ENCODE measurements at regions not wholly inside any gene's neighbourhood (a gene's known extent, or its start where the extent isn't known, plus 50 kb on each side); places are given as distances from the start of the nearest gene placed in this dataset.
"Not testable (repeated sequence)": the region's sequence is repeated elsewhere in the genome, so short reads cannot be mapped to it uniquely, and the experiment has no call there.

GRCh38 chr10:63848871-63849270 is 327.7 kb downstream of the REEP3 start:
- not testable (repeated sequence) for DNase-seq (ENCODE audit: low read depth)

- no peak for DNase-seq (ENCODE audit: low read depth)
Observed at GRCh38 chr10:63862860-63863259, 341.7 kb downstream of the REEP3 start.

GRCh38 chr10:63865210-63865609 is 344.0 kb downstream of the REEP3 start:
- DNase-seq (ENCODE audit: low read depth): no peak

GRCh38 chr10:63866075-63866746 is 345.0 kb downstream of the REEP3 start:
- peak; percentile 27 for DNase-seq (ENCODE audit: low read depth)

- DNase-seq (ENCODE audit: low read depth): no peak
Observed at GRCh38 chr10:63866747-63867140, 345.5 kb downstream of the REEP3 start.

- no peak for DNase-seq (ENCODE audit: low read depth)
Observed at GRCh38 chr10:63878428-63878827, 357.2 kb downstream of the REEP3 start.

- DNase-seq (ENCODE audit: low read depth): no peak
Observed at GRCh38 chr10:63883861-63884260, 362.7 kb downstream of the REEP3 start.

GRCh38 chr10:63884426-63884825 is 363.2 kb downstream of the REEP3 start:
- no peak for DNase-seq (ENCODE audit: low read depth)

GRCh38 chr10:63885156-63885555 is 364.0 kb downstream of the REEP3 start:
- DNase-seq (ENCODE audit: low read depth): no peak

- no peak for DNase-seq (ENCODE audit: low read depth)
Observed at GRCh38 chr10:63886281-63887022, 365.3 kb downstream of the REEP3 start.

- DNase-seq (ENCODE audit: low read depth): no peak
Observed at GRCh38 chr10:63887023-63887589, 365.9 kb downstream of the REEP3 start.

- DNase-seq (ENCODE audit: low read depth): no peak
Observed at GRCh38 chr10:63887600-63888370, 366.6 kb downstream of the REEP3 start.

- DNase-seq (ENCODE audit: low read depth): no peak
Observed at GRCh38 chr10:63889803-63890202, 368.6 kb downstream of the REEP3 start.

- no peak for DNase-seq (ENCODE audit: low read depth)
Observed at GRCh38 chr10:63896992-63897391, 375.8 kb downstream of the REEP3 start.

GRCh38 chr10:63899673-63900300 is 378.6 kb downstream of the REEP3 start:
- DNase-seq (ENCODE audit: low read depth): no peak

GRCh38 chr10:63901228-63901627 is 380.0 kb downstream of the REEP3 start:
- DNase-seq (ENCODE audit: low read depth): no peak

GRCh38 chr10:63901881-63902280 is 380.7 kb downstream of the REEP3 start:
- DNase-seq (ENCODE audit: low read depth): no peak

- no peak for DNase-seq (ENCODE audit: low read depth)
Observed at GRCh38 chr10:63910806-63911205, 389.6 kb downstream of the REEP3 start.

- DNase-seq (ENCODE audit: low read depth): no peak
Observed at GRCh38 chr10:63915240-63915639, 394.0 kb downstream of the REEP3 start.

GRCh38 chr10:63917363-63917762 is 396.2 kb downstream of the REEP3 start:
- no peak for DNase-seq (ENCODE audit: low read depth)

- DNase-seq (ENCODE audit: low read depth): no peak
Observed at GRCh38 chr10:63919575-63920279, 398.5 kb downstream of the REEP3 start.
